GM10266 (cell line): ENCODE measurements at regions not wholly inside any gene's neighbourhood (a gene's known extent, or its start where the extent isn't known, plus 50 kb on each side); places are given as distances from the start of the nearest gene placed in this dataset.

Source experiments
- DNase-seq: peaks from one replicate; pipeline ENCODE4 v3.0.0; 2012; ENCODE audit errors: extremely low spot score
- TF ChIP-seq, protein P1 (sequence below): IDR thresholded peaks from 2 replicates; pipeline ENCODE4 v1.5.1; 2012; ENCODE audit warnings: mild to moderate bottlenecking, low read depth; ENCODE audit not compliant: control insufficient read depth, insufficient read depth; ENCODE audit errors: missing control alignments

DNA sequence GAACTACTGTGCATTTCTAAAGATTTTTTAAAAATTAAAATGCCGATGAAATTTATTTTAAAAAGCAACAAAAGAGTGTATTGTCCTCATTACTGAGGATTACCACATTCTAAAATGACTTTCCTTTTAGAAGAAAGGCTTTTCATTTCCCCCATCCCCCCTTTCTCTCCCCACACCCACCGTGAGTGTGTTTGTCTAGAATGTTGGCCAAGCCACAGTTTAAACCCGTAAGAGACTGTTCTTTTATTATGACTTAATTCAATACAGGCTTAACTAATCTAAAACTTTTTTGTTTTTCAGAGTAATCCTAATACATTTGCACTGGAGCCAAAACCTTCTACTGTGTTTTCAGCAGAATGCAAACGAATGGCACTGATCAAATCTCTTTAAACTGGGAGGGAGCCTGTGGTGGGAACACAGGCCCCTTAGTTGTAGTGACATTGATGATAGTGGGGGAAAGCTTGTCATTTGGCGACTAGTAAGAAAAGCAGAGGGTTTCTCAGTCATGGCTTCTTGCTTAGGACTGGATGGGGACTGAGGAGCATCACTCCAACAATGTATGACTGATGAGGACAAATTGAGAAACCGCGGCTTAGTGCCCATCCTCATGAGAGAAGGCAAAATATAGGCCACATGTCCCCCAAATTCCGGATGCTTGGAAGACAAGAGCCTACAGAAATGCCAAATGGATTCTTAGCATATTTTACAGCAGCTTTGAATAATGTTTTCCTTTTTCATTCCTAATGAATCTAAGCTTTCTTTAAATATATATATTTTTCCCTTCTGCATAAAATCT lies 154.0 kb upstream of the SMIM21 start:
- TF ChIP-seq, protein P1, sequence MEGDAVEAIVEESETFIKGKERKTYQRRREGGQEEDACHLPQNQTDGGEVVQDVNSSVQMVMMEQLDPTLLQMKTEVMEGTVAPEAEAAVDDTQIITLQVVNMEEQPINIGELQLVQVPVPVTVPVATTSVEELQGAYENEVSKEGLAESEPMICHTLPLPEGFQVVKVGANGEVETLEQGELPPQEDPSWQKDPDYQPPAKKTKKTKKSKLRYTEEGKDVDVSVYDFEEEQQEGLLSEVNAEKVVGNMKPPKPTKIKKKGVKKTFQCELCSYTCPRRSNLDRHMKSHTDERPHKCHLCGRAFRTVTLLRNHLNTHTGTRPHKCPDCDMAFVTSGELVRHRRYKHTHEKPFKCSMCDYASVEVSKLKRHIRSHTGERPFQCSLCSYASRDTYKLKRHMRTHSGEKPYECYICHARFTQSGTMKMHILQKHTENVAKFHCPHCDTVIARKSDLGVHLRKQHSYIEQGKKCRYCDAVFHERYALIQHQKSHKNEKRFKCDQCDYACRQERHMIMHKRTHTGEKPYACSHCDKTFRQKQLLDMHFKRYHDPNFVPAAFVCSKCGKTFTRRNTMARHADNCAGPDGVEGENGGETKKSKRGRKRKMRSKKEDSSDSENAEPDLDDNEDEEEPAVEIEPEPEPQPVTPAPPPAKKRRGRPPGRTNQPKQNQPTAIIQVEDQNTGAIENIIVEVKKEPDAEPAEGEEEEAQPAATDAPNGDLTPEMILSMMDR: no peak
- DNase-seq: no peak

DNA sequence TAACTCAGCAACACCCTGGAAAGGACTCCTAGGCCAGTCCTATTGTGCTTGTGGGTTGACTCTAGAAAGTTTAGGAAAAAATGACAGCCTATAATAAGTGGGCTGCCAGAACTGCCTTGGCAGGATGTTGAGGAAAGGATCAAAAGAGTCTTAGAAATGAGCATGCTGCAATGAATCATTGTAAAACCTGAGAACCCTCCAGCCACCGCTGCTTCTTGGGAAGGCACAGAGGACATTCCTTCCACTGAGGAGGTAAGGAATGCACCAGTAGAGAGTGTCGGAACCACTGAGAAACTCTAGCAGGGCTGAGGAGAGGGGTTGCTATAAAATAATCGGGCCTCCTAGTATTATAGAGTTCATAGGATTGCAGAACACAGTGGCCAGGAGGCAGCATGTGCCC lies 146.7 kb upstream of the SMIM21 start:
- DNase-seq: no peak
- TF ChIP-seq, protein P1: no peak

DNA sequence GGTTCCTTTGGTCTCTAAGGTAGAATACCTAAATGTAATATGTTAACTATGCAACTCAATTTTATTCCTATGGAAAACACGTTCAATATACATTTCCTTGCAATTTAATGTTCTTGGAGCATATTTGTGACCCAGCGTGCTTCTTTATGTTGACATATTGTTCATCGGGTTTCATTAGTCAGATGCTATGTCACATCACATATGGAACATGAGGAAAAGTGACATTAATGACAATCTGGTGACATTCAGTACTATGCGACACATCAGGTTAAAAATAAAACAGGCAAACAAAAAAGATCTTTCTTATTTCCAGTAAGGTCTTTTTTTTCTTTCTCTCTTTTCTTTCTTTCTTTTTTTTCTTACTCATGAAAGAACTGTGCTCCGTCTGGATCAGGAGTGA lies 135.6 kb upstream of the SMIM21 start:
- TF ChIP-seq, protein P1: no peak
- no peak for DNase-seq

DNA sequence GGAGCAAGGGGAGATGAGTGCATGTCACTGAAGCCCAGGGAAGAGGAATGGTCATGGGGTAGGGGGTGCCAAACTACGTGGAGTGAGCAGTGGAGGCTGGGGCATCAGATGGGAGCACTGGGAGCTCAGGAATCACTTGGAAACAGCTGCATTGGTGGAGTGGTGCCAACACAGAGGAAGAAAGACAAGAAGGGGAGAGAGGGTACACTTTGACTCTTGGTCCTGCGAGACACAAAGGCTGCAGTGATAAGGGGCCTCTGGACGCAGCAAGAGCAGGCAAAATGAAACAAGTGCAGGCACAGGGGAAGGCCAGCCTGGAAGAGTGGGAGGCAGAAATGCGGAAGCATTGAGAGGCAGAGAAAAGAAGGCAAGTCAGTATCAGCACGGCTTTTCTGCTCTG lies 134.7 kb upstream of the SMIM21 start:
- DNase-seq: no peak
- TF ChIP-seq, protein P1: no peak

DNA sequence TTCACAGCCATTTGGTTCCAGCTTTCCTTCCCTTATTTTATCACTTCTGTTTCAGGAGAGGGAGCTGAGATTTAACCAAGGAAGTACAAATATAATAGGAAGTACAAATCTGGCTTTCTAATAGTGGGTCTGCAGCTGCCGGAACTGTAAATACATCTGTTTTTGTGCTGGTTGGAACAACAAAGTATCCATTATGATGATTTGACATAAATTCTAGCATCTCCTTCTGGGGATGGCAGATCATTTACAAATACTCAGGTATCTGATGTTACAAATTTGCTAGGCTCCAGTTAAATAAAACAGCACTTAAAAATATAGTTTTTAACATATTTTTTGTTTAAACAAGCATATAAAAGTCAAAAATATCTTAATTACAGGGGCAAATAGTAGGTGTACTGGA lies 131.3 kb upstream of the SMIM21 start:
- no peak for DNase-seq
- TF ChIP-seq, protein P1: no peak

DNA sequence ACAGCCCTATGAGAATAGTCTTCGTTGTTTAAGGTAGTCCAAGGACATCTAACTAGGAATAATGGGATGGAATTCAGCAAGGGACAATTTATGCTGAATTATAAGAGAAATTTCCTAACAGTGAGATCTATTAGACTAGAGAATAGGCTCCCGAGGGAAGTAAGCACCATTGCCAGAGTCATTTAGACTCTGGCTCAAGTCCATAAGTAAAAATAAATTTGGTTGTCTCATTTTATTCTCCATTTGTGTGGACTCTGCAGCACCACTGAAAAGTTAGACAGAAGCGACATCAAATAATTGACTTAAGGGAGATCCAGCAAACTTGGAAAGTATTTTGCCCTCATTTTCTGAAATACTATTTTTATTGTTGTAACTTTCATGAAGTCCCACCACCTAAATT lies 129.3 kb upstream of the SMIM21 start:
- TF ChIP-seq, protein P1: no peak
- no peak for DNase-seq

DNA sequence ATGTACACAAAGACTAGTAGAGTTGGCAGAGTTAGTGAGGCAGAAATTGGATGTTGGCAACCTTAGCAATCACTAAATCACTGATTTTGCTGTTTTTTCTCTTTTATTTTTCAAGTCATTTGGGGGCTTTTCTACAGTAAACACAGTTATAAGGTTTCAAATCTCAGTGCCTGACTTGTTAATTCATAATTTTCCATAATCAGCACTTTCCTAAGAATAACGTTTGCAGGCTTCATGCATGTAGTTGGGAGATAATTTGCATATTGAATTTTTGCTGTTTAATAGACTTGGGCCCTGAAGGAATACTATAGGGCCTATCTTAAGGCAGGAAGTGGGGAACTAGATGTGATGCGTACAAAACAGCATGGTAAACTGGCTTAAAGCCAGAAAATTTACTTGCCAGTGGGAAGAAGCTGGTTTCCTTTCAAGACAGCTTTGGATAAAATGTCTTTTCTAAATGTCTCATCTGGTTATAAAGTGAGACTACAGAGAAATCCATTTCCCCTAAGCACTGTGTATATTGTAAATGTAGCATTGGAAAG lies 127.2 kb upstream of the SMIM21 start:
- no peak for DNase-seq
- TF ChIP-seq, protein P1: no peak
